ENCODE measurements at regions not wholly inside any gene's neighbourhood (a gene's known extent, or its start where the extent isn't known, plus 50 kb on each side); places are given as distances from the start of the nearest gene placed in this dataset.

GRCh38 chr20:24079661-24080412 is 91.3 kb upstream of the GGTLC1 start:
- TF ChIP-seq, protein P1, sequence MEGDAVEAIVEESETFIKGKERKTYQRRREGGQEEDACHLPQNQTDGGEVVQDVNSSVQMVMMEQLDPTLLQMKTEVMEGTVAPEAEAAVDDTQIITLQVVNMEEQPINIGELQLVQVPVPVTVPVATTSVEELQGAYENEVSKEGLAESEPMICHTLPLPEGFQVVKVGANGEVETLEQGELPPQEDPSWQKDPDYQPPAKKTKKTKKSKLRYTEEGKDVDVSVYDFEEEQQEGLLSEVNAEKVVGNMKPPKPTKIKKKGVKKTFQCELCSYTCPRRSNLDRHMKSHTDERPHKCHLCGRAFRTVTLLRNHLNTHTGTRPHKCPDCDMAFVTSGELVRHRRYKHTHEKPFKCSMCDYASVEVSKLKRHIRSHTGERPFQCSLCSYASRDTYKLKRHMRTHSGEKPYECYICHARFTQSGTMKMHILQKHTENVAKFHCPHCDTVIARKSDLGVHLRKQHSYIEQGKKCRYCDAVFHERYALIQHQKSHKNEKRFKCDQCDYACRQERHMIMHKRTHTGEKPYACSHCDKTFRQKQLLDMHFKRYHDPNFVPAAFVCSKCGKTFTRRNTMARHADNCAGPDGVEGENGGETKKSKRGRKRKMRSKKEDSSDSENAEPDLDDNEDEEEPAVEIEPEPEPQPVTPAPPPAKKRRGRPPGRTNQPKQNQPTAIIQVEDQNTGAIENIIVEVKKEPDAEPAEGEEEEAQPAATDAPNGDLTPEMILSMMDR (IDR thresholded peaks at IDR 0.05; ENCODE audit: poor library complexity) = no peak
- TF ChIP-seq EZH2 (IDR thresholded peaks at IDR 0.05; ENCODE audit: borderline replicate concordance) = no peak
- TF ChIP-seq EZH2phosphoT487 (IDR thresholded peaks at IDR 0.05; ENCODE audit: low read depth, severe bottlenecking, unreplicated experiment) = no peak
- no peak overlapping the region for H2AFZ ChIP-seq
- H3K27me3 ChIP-seq = no peaks in the 10 kb centered on the region
- H3K4me1 ChIP-seq (ENCODE audit: insufficient read depth) = no peaks in the 10 kb centered on the region
- H3K27ac ChIP-seq = no peak overlapping the region
- WGBS (ENCODE audit: low lambda C conversion rate, missing lambda C conversion rate) = 86% methylated on average over 7 of the region's 7 CpGs
- H3K4me2 ChIP-seq = no peak overlapping the region
- H3K4me3 ChIP-seq = no peak overlapping the region
- H3K9me3 ChIP-seq (ENCODE audit: low read depth) = no peaks in the 10 kb centered on the region
- H3K9me2 ChIP-seq (replicated peaks; ENCODE audit: insufficient read depth) = no peaks in the 10 kb centered on the region
- no peaks in the 10 kb centered on the region for H3K36me3 ChIP-seq (replicated peaks; ENCODE audit: insufficient read depth, low read depth)
- no peak for DNase-seq (ENCODE audit: low spot score)
- H4K20me1 ChIP-seq (ENCODE audit: insufficient read depth, poor library complexity, severe bottlenecking) = no peaks in the 10 kb centered on the region
- H3K79me2 ChIP-seq = no peaks in the 10 kb centered on the region

GRCh38 chr20:24077145-24077544 is 88.6 kb upstream of the GGTLC1 start:
- Histone ChIP-seq H3K79me2 (no peaks in the 10 kb centered on the region), H4K20me1 (ENCODE audit: insufficient read depth, poor library complexity, severe bottlenecking) (no peaks in the 10 kb centered on the region), H3K27me3 (no peaks in the 10 kb centered on the region), H3K4me1 (ENCODE audit: insufficient read depth) (no peaks in the 10 kb centered on the region), H3K9me3 (ENCODE audit: low read depth) (no peaks in the 10 kb centered on the region), H3K27ac (no peak overlapping the region), H2AFZ (no peak overlapping the region), H3K36me3 (replicated peaks; ENCODE audit: insufficient read depth, low read depth) (no peaks in the 10 kb centered on the region), H3K9me2 (replicated peaks; ENCODE audit: insufficient read depth) (no peaks in the 10 kb centered on the region), H3K4me3 (no peak overlapping the region), H3K4me2 (no peak overlapping the region)
- TF ChIP-seq, protein P1 (IDR thresholded peaks at IDR 0.05; ENCODE audit: poor library complexity) = no peak
- TF ChIP-seq EZH2 (IDR thresholded peaks at IDR 0.05; ENCODE audit: borderline replicate concordance) (no peak), EZH2phosphoT487 (IDR thresholded peaks at IDR 0.05; ENCODE audit: low read depth, severe bottlenecking, unreplicated experiment) (no peak)
- DNase-seq (ENCODE audit: low spot score) = no peak

- H3K4me1 ChIP-seq (ENCODE audit: insufficient read depth) = no peaks in the 10 kb centered on the region
- no peaks in the 10 kb centered on the region for H4K20me1 ChIP-seq (ENCODE audit: insufficient read depth, poor library complexity, severe bottlenecking)
- H2AFZ ChIP-seq = no peak overlapping the region
- no peak overlapping the region for H3K4me3 ChIP-seq
- no peak for DNase-seq (ENCODE audit: low spot score)
- H3K27ac ChIP-seq = no peak overlapping the region
- H3K9me2 ChIP-seq (replicated peaks; ENCODE audit: insufficient read depth) = no peaks in the 10 kb centered on the region
- H3K9me3 ChIP-seq (ENCODE audit: low read depth) = no peaks in the 10 kb centered on the region
- 91% methylated on average over 2 of the region's 2 CpGs for WGBS (ENCODE audit: low lambda C conversion rate, missing lambda C conversion rate)
- no peaks in the 10 kb centered on the region for H3K36me3 ChIP-seq (replicated peaks; ENCODE audit: insufficient read depth, low read depth)
- no peaks in the 10 kb centered on the region for H3K79me2 ChIP-seq
- H3K27me3 ChIP-seq = no peaks in the 10 kb centered on the region
- no peak overlapping the region for H3K4me2 ChIP-seq
- no peak for TF ChIP-seq EZH2 (IDR thresholded peaks at IDR 0.05; ENCODE audit: borderline replicate concordance)
- TF ChIP-seq, protein P1 (IDR thresholded peaks at IDR 0.05; ENCODE audit: poor library complexity) = no peak
- no peak for TF ChIP-seq EZH2phosphoT487 (IDR thresholded peaks at IDR 0.05; ENCODE audit: low read depth, severe bottlenecking, unreplicated experiment)
These were observed 82.1 kb upstream of the GGTLC1 start for GRCh38 chr20:24070679-24071078.

Measured in hepatocyte (in vitro differentiated cells).